OCI-LY3 (cell line): ENCODE measurements at regions not wholly inside any gene's neighbourhood (a gene's known extent, or its start where the extent isn't known, plus 50 kb on each side); places are given as distances from the start of the nearest gene placed in this dataset.

Source experiments
- H2AFZ ChIP-seq: fragments of 200-600, 300-600 bp; shearing (Covaris generic); 2 replicates; pipeline ENCODE4 v1.6.0; 2014; ENCODE audit warnings: antibody characterized with exemption, low read depth, low read length
- H3K27ac ChIP-seq: fragments of 200-600, 300-600 bp; sonication (generic); 2 replicates; pipeline ENCODE4 v1.5.1; 2014; ENCODE audit warnings: mild to moderate bottlenecking, low read length, moderate library complexity, mixed read lengths
- H3K27me3 ChIP-seq: fragments of 200-600, 300-600 bp; sonication (generic); 2 replicates; pipeline ENCODE4 v1.6.1; 2014; ENCODE audit warnings: low read depth, low read length, mixed read lengths
- H3K36me3 ChIP-seq: fragments of 200-600, 300-600 bp; sonication (generic); replicated peaks from 2 replicates; pipeline ENCODE3; 2014; ENCODE audit warnings: low read depth, low read length, mixed read lengths
- H3K4me1 ChIP-seq: fragments of 300-600, 200-600 bp; sonication (generic); 2 replicates; pipeline ENCODE4 v1.6.1; 2014; ENCODE audit warnings: low read length, mixed read lengths
- H3K4me2 ChIP-seq: fragments of 200-600, 300-600 bp; sonication (generic); 2 replicates; pipeline ENCODE4 v1.6.1; 2014; ENCODE audit warnings: low read length, mixed read lengths
- H3K4me3 ChIP-seq: fragments of 300-600, 200-600 bp; sonication (generic); 2 replicates; pipeline ENCODE4 v1.5.1; 2014; ENCODE audit warnings: antibody characterized with exemption, mild to moderate bottlenecking, low read length, moderate library complexity
- H3K79me2 ChIP-seq: fragments of 300-600, 200-600 bp; shearing (Covaris generic); 2 replicates; pipeline ENCODE4 v1.6.1; 2014; ENCODE audit warnings: mild to moderate bottlenecking, low read length, mixed read lengths
- H3K9ac ChIP-seq: fragments of 300-600, 200-600 bp; shearing (Covaris generic); 2 replicates; pipeline ENCODE4 v1.6.0; 2014; ENCODE audit warnings: mild to moderate bottlenecking, low read length, moderate library complexity
- H3K9me3 ChIP-seq: fragments of 200-600, 300-600 bp; shearing (Covaris generic); 2 replicates; pipeline ENCODE4 v1.6.1; 2014; ENCODE audit warnings: low read length, mixed read lengths; ENCODE audit not compliant: insufficient read depth
- H4K20me1 ChIP-seq: fragments of 200-600, 300-600 bp; sonication (generic); 2 replicates; pipeline ENCODE4 v1.6.1; 2016; ENCODE audit warnings: low read length, mixed read lengths; ENCODE audit not compliant: insufficient read depth
- EZH2phosphoT487 ChIP-seq: fragments of 200-600 bp; shearing (Covaris generic); IDR thresholded peaks from 2 replicates; pipeline ENCODE4 v1.6.1; 2018; ENCODE audit warnings: antibody characterized with exemption, mixed run types, low read depth
- TF ChIP-seq, protein P1 (sequence below): fragments of 200-600, 300-600 bp; sonication (generic); IDR thresholded peaks from 2 replicates; pipeline ENCODE4 v1.5.1; 2014; ENCODE audit warnings: antibody characterized with exemption, low read length, low read depth

DNA sequence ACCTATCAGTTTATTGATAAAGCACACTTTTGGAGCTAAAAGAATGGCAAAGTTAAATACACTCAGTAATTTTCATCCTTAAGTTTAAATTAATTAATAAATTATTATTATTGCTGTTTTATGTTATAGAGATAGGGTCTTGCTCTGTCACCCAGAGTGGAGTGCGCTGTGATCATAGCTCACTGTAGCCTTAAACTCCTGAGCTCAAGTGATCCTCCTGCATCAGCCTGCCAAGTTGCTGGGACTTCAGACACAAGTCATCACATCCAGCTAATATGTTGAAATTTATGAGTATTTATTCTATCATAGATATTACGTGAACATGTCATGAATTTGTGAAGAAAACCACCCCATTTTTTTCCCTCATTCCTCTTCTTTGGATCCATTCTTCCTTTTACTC, 64.2 kb downstream of the GJA1 start:
- no peak overlapping the region for H2AFZ ChIP-seq
- no peak for TF ChIP-seq EZH2phosphoT487
- TF ChIP-seq, protein P1, sequence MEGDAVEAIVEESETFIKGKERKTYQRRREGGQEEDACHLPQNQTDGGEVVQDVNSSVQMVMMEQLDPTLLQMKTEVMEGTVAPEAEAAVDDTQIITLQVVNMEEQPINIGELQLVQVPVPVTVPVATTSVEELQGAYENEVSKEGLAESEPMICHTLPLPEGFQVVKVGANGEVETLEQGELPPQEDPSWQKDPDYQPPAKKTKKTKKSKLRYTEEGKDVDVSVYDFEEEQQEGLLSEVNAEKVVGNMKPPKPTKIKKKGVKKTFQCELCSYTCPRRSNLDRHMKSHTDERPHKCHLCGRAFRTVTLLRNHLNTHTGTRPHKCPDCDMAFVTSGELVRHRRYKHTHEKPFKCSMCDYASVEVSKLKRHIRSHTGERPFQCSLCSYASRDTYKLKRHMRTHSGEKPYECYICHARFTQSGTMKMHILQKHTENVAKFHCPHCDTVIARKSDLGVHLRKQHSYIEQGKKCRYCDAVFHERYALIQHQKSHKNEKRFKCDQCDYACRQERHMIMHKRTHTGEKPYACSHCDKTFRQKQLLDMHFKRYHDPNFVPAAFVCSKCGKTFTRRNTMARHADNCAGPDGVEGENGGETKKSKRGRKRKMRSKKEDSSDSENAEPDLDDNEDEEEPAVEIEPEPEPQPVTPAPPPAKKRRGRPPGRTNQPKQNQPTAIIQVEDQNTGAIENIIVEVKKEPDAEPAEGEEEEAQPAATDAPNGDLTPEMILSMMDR: no peak
- no peak overlapping the region for H3K9ac ChIP-seq
- H3K4me1 ChIP-seq: no peaks in the 10 kb centered on the region
- H3K4me3 ChIP-seq: no peak overlapping the region
- no peaks in the 10 kb centered on the region for H3K36me3 ChIP-seq
- no peak overlapping the region for H3K4me2 ChIP-seq
- no peak overlapping the region for H3K27ac ChIP-seq
- no peaks in the 10 kb centered on the region for H3K79me2 ChIP-seq
- H4K20me1 ChIP-seq: no peaks in the 10 kb centered on the region
- no peaks in the 10 kb centered on the region for H3K27me3 ChIP-seq
- no peaks in the 10 kb centered on the region for H3K9me3 ChIP-seq

DNA sequence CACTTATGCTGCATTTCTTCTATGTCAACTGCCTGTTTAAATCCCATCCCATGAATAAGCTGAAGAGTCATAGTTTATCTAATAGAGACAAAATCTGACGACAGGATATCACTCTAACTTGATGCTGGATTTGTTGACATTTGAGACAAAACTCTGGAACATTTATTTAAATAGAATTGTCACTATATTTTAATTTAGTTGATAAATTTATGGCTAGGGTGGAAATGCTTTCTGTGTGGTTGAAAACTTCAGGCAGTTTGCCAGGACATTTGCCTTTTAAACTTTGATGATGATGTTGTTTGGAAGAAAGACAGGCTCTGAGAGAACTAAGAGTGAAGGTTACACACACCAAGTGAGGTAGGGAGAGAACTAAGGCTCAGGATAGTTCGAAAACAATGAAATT, 68.1 kb downstream of the GJA1 start:
- no peak overlapping the region for H2AFZ ChIP-seq

DNA sequence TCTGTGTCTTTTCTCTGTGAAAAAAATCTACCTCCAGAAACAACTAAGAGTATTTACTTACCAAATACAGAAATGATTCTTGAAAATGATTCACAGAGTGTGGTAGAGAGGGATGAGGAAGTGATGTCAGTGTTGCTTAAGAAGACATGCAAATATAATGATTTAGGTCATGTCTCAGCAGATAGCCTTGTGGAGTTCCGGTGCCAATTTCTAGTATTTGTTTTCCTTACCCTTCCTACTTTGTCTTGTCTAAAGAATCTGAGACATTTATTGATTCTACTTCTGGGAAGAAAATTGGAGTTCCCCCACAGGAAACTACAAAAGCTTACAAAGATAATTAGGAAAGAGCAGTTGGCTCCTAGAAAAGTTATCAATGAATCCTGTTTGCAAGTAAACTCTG, 68.8 kb downstream of the GJA1 start:
- Histone ChIP-seq H3K4me3 (no peak overlapping the region), H3K27ac (no peak overlapping the region), H3K36me3 (no peaks in the 10 kb centered on the region), H3K27me3 (no peaks in the 10 kb centered on the region), H3K9me3 (no peaks in the 10 kb centered on the region), H3K4me2 (no peak overlapping the region), H3K9ac (no peak overlapping the region), H3K4me1 (no peaks in the 10 kb centered on the region), H2AFZ (no peak overlapping the region), H3K79me2 (no peaks in the 10 kb centered on the region), H4K20me1 (no peaks in the 10 kb centered on the region)
- TF ChIP-seq, protein P1: no peak
- no peak for TF ChIP-seq EZH2phosphoT487

More for the DNA sequence above, 68.1 kb downstream of the GJA1 start:
- Histone ChIP-seq H3K4me2 (no peak overlapping the region), H3K79me2 (no peaks in the 10 kb centered on the region), H4K20me1 (no peaks in the 10 kb centered on the region), H3K4me1 (no peaks in the 10 kb centered on the region), H3K9me3 (no peaks in the 10 kb centered on the region), H3K27me3 (no peaks in the 10 kb centered on the region), H3K9ac (no peak overlapping the region), H3K36me3 (no peaks in the 10 kb centered on the region), H3K4me3 (no peak overlapping the region), H3K27ac (no peak overlapping the region)
- TF ChIP-seq, protein P1: no peak
- no peak for TF ChIP-seq EZH2phosphoT487

DNA sequence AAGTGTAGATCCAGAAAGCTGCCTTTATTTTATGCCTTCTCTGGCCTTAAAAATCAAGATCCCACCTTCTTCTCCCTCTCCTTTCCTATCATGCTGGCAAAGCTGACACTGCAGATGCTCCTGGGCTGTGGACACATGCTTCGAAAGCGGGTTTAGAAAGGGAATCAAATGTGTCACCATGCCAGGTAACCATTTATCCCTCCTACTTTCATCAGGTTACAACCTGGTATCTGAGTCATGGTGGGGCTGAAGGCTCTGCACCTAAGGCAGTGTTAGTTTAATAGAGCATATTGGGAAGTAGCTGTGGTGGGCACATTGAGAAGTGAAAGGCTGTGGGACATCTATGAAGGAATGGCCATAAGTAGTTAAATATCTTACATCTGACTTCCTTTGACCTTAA, 69.8 kb downstream of the GJA1 start:
- no peak overlapping the region for H3K9ac ChIP-seq
- H3K27me3 ChIP-seq: no peaks in the 10 kb centered on the region
- H2AFZ ChIP-seq: no peak overlapping the region
- no peak overlapping the region for H3K4me3 ChIP-seq
- H3K27ac ChIP-seq: no peak overlapping the region
- H3K79me2 ChIP-seq: no peaks in the 10 kb centered on the region
- no peaks in the 10 kb centered on the region for H3K36me3 ChIP-seq
- H3K9me3 ChIP-seq: no peaks in the 10 kb centered on the region
- H4K20me1 ChIP-seq: no peaks in the 10 kb centered on the region
- no peak overlapping the region for H3K4me2 ChIP-seq
- H3K4me1 ChIP-seq: no peaks in the 10 kb centered on the region
- no peak for TF ChIP-seq EZH2phosphoT487
- TF ChIP-seq, protein P1: no peak
